NCI-H774 (cell line): ENCODE measurements at regions not wholly inside any gene's neighbourhood (a gene's known extent, or its start where the extent isn't known, plus 50 kb on each side); places are given as distances from the start of the nearest gene placed in this dataset.
A peak's percentile ranks its signal among the peaks of the same experiment; 100 is the strongest.

Source experiments
- DNase-seq: peaks from one replicate; lab custom pipeline; 2025; lab: John Stamatoyannopoulos, UW

- DNase-seq: no peak
Measured at GRCh38 chr15:73001840-73002239, 50.4 kb upstream of the NEO1 start.

- DNase-seq: no peak
Measured at GRCh38 chr15:73000293-73000692, 52.0 kb upstream of the NEO1 start.

- DNase-seq: no peak
Measured at GRCh38 chr15:72999586-72999985, 52.7 kb upstream of the NEO1 start.

DNA sequence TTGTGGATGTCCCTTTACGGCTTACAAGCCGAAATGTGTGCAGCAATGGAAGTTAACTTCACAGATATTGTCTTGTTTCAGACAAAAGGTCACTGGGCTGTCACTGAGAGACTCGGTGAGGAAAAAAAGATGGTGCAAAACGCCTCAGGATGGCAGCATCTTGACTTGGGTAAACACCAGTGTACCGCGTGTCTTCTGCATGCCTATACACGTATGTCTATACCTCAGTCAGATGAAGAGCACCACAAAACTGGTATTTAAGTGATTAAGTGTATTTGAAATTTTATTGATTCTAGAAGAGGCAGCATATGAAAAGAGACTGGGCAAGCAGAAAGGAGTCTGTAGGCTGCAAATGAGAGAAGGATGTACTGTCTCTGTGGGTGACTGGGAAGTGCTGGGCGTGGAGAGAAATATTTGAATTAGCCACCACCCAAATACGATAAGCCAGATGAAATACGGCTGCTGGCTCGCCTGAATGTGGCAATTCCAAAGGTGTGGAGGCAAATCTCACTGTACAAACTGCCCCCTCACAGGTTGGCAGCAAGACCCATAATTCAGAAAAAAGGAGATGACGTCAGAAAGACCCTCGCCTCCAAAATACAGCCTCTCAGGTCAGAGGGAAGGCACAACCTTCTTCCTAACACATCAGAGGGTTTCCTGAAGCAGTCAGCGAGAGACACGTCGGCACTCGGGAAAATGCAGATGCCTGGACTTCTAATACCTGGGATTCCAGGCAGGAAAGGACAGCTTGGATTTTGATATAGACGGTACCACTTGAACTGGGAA is 53.4 kb upstream of the NEO1 start:
- no peak for DNase-seq

- no peak for DNase-seq
Measured at GRCh38 chr15:72998226-72998625, 54.0 kb upstream of the NEO1 start.

- no peak for DNase-seq
Measured at GRCh38 chr15:72995849-72996248, 56.4 kb upstream of the NEO1 start.

- DNase-seq: peak; percentile 71
Measured at GRCh38 chr15:72994534-72995177, 57.6 kb upstream of the NEO1 start.

DNA sequence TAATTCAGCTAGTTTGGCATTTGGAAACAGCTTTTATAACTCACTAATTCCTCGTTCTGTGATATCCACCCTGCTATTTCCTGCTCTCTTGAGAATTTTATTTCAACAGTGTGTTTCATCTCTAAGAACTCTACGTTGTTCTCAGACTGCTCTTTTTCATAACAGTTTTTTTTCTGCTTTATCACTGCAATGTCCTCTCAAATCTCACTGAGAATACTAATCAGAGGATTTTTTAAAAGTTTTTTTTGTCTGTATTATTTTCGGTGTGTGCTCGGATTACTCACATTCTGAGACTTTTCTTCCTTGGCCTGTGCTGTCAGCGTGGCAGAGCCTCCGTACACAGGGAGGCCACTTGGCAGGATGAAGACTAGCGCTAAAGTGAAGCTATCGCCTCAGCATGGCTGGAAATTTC is 59.4 kb upstream of the NEO1 start:
- DNase-seq: no peak

DNA sequence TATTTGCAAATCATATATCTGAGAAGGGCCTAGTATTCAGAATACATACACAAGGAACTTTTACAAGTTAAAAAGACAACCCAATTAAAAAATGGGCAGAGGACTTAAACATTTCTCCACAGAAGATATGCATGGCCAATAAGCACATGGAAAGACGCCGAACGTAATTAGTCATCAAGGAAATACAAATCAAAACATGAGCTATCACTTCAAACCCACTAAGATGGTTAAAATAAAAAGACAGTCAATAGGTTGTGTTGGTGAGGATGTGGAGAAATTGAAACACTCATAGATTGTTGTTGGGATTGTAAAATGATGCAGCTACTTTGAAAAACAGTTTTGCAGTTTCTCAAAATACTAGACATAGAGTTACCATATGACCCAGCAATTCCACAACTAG is 61.2 kb upstream of the NEO1 start:
- no peak for DNase-seq

DNA sequence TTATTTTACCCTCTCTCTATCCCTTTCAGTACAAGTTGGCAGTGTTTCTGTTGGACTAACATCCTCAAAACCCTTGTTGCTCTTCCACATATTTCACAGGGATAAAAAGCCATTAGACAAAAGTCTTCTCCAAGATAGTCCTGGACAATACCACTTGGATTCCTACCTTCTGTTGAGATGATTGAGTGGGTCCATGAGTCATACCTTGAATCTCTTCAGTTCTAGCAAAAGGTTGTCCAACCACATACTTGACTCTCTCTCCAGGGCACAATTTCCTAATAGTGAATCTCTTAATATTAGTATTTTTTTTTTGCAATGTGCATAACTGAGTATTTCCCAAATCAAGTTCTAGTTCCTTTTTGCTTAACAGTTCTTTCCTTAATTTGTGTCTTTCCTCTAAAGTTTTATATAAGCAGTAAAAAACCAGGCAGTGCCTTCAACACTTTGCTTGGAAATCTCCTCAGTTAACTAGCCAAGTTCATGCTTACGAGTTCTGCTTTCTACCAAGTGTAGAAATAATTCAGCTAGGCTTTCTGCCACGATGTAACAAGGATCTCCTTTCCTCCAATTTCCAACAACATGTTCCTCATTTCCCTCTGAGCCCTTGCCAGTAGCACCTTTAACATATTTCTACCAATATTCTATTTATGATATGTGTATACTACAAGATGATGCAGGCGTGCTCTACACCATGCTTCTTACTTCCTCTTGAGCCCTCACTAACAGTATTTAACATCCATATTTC is 68.3 kb upstream of the NEO1 start:
- no peak for DNase-seq

DNA sequence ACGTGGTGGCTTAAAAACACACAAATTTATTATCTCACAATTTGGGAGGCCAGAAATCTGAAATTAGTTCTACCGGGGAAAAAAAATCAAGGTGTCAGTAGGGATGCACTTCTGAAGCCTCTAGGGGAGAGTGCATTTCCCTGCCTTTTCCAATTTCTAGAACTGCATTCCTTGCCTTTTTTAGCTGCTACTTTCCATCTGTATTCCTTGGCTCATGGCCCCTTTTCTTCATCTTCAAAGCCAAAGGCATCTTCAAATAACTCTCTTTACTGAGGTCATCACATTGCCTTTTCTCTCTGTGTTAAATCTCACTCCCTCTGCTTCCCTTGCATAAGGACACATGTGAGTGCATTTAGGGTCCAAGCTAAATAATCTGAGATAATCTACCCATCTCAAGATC is 69.5 kb upstream of the NEO1 start:
- no peak for DNase-seq

GRCh38 chr15:72980661-72981060 is 71.6 kb upstream of the NEO1 start:
- DNase-seq: no peak

- DNase-seq: no peak
Measured at GRCh38 chr15:72979791-72980190, 72.5 kb upstream of the NEO1 start.

- DNase-seq: no peak
Measured at GRCh38 chr15:72979308-72979707, 73.0 kb upstream of the NEO1 start.

DNA sequence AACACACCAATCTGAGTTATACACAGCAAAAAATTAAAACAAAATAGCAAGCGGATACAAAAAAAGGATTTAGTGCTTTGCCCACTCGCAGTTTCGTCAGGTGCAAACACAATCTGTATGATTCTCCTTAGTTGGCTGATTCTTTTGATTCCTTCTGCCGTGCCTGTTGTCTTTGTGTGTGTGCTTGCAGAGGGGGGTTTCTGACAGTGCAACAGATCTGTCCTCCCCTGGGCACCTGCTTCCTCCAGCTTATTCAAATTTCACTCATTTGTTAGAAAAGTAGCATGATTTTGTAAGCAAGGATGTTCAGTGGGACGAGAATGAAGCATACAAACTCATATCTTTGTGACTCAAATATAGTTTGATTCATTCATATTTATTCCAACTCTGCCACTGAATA is 74.0 kb upstream of the NEO1 start:
- no peak for DNase-seq

- DNase-seq: no peak
Measured at GRCh38 chr15:72972362-72972761, 79.9 kb upstream of the NEO1 start.

DNA sequence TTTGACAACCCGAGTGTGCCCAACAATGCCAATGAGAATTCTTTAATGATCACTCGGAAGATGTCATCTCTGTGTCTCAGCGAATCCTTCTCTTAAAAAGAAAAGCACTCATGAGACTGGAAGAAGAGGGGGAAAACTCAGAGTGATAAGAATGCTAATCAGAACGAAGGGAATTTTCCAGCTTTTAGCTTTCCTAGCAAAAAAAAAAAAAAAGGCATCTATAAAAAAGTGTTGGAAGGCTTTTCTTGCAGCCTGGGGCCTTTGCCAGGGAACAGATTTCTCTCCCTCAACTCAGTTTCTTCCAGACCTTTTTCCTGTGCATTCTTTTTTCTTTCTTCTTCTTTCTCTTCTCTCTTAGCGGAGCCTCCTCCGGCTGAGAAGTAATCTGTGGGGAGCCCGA is 80.5 kb upstream of the NEO1 start:
- DNase-seq: no peak

DNA sequence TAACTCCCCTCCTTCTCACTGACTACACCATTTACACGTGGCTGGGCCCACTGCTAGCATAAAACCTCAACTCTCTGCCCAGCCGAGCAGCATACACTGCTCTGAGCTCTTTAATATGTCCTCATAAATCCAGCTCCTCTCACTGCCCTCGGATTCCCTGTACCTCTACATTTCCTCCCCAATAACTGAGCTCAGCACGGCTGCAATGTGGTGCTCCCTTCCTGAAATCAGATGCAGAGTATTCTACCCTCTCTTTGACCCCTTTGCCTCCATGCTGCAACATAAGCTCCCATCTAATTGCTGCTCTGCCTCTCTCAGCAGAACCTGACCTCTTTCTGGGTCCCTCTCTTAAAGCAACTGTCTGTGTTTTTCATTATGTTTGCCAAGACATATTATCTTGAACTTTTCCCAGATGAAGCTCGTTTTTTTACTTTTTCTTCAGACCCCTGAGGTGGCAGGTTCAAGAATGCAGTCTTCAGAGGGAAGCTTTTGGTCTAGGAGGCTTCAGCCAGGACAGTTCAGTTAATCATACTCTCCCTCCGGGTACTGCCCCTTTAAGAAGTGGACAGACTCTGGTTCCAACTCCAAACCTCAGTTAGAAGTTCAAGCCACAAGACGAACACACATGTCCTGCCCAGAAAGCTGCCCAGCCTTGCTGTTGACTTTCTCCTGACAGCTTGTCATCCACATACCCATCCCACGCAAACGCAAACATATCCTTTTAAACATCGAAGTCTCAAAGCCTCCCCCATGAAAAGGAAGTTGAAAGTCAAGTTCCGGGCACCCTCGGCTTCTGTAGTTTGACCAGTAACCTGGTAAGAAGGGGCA is 81.1 kb upstream of the NEO1 start:
- DNase-seq: no peak

- DNase-seq: no peak
Measured at GRCh38 chr15:72968531-72968922, 83.7 kb upstream of the NEO1 start.

GRCh38 chr15:72967811-72968530 is 84.3 kb upstream of the NEO1 start:
- DNase-seq: no peak

GRCh38 chr15:72967397-72967796 is 84.9 kb upstream of the NEO1 start:
- no peak for DNase-seq

- no peak for DNase-seq
Measured at GRCh38 chr15:72966641-72967040, 85.6 kb upstream of the NEO1 start.
